Thoracic aorta (tissue), 2 donors: ENCODE measurements at regions not wholly inside any gene's neighbourhood (a gene's known extent, or its start where the extent isn't known, plus 50 kb on each side); places are given as distances from the start of the nearest gene placed in this dataset.
"Not testable (repeated sequence)": the region's sequence is repeated elsewhere in the genome, so short reads cannot be mapped to it uniquely, and the experiment has no call there.

Experiments
- ATAC-seq: fragments of 150-250 bp; one replicate; pipeline ENCODE4 v1.8.0; 2017; ENCODE audit warnings: low read depth; ENCODE audit not compliant: insufficient number of reproducible peaks, low FRiP score
- DNase-seq: peaks from one replicate; pipeline ENCODE4 v3.0.0-alpha.2; 2020; ENCODE audit warnings: low spot score
- H3K27ac ChIP-seq, 2 donors: fragments of 200-600 bp; sonication (generic); 1 replicate in 1 of 2; 2 replicates in 1 of 2; pipeline ENCODE4 v1.5.1; 2016; ENCODE audit warnings: mild to moderate bottlenecking in 2 of 2, moderate library complexity in 2 of 2
- H3K27me3 ChIP-seq: fragments of 200-600 bp; sonication (generic); replicated peaks from 2 replicates; pipeline ENCODE4 v1.6.0; 2016; ENCODE audit warnings: mild to moderate bottlenecking; ENCODE audit not compliant: insufficient read depth
- H3K36me3 ChIP-seq: fragments of 200-600 bp; sonication (generic); one replicate; pipeline ENCODE4 v1.5.1; 2016
- H3K4me1 ChIP-seq, 2 donors: fragments of 200-600 bp; sonication (generic); 1 replicate in 1 of 2; 2 replicates in 1 of 2; pipeline versions ENCODE4 v1.5.1 to v1.6.0; 2016; ENCODE audit warnings: low read depth in 2 of 2, mild to moderate bottlenecking in 1 of 2; ENCODE audit not compliant: control insufficient read depth in 1 of 2
- H3K4me3 ChIP-seq: fragments of 200-600 bp; sonication (generic); 2 replicates; pipeline ENCODE4 v1.5.1; 2016; ENCODE audit warnings: mild to moderate bottlenecking
- H3K9me3 ChIP-seq: fragments of 200-600 bp; sonication (generic); 2 replicates; pipeline ENCODE4 v1.5.1; 2016
- CTCF ChIP-seq: fragments of 200-600 bp; sonication (generic); IDR thresholded peaks from one replicate; pipeline ENCODE4 v1.5.1; 2019; ENCODE audit warnings: antibody characterized with exemption

GRCh38 chr6:57813271-57814075, 496.0 kb downstream of the PRIM2 start:
- H3K4me1 ChIP-seq, H3K9me3 ChIP-seq, H3K4me3 ChIP-seq, ATAC-seq, H3K27me3 ChIP-seq, DNase-seq, H3K36me3 ChIP-seq, H3K27ac ChIP-seq: not testable (repeated sequence)

GRCh38 chr6:57815826-57816225, 498.4 kb downstream of the PRIM2 start:
- not testable (repeated sequence) for H3K27me3 ChIP-seq, H3K4me3 ChIP-seq, ATAC-seq, H3K36me3 ChIP-seq, H3K4me1 ChIP-seq, DNase-seq, H3K9me3 ChIP-seq, H3K27ac ChIP-seq

- DNase-seq, H3K27ac ChIP-seq, H3K4me3 ChIP-seq, H3K9me3 ChIP-seq, H3K36me3 ChIP-seq, H3K4me1 ChIP-seq, ATAC-seq, H3K27me3 ChIP-seq: not testable (repeated sequence)
Observed at GRCh38 chr6:57821325-57821724, 503.9 kb downstream of the PRIM2 start.

GRCh38 chr6:57822448-57822847, 505.0 kb downstream of the PRIM2 start:
- DNase-seq, result not testable (repeated sequence)

GRCh38 chr6:57822896-57823358, 505.5 kb downstream of the PRIM2 start:
- H3K27me3 ChIP-seq, result no peaks in the 10 kb centered on the region
- ATAC-seq, result no peak
- H3K4me1 ChIP-seq, result no peaks in the 10 kb centered on the region
- H3K4me3 ChIP-seq, result no peak overlapping the region
- no peaks in the 10 kb centered on the region for H3K36me3 ChIP-seq
- DNase-seq, result no peak
- no peaks in the 10 kb centered on the region for H3K9me3 ChIP-seq
- TF ChIP-seq CTCF, result no peak
- no peak overlapping the region for H3K27ac ChIP-seq

More at GRCh38 chr6:57822448-57822847, 505.0 kb downstream of the PRIM2 start:
- not testable (repeated sequence) for ATAC-seq, H3K27ac ChIP-seq, H3K36me3 ChIP-seq, H3K27me3 ChIP-seq, H3K9me3 ChIP-seq, H3K4me1 ChIP-seq
- H3K4me3 ChIP-seq, result peak overlapping the region; percentile 16

GRCh38 chr6:57837622-57838209, 520.3 kb downstream of the PRIM2 start:
- H3K36me3 ChIP-seq, H3K27ac ChIP-seq, DNase-seq, H3K9me3 ChIP-seq, ATAC-seq, H3K4me3 ChIP-seq, H3K4me1 ChIP-seq, H3K27me3 ChIP-seq: not testable (repeated sequence)

GRCh38 chr6:57841551-57841950, 524.1 kb downstream of the PRIM2 start:
- not testable (repeated sequence) for H3K27ac ChIP-seq, H3K36me3 ChIP-seq, H3K9me3 ChIP-seq, ATAC-seq, DNase-seq, H3K4me1 ChIP-seq, H3K27me3 ChIP-seq, H3K4me3 ChIP-seq

- not testable (repeated sequence) for H3K4me3 ChIP-seq, H3K4me1 ChIP-seq, H3K36me3 ChIP-seq, ATAC-seq, H3K9me3 ChIP-seq, H3K27me3 ChIP-seq, H3K27ac ChIP-seq, DNase-seq
Observed at GRCh38 chr6:57853745-57854407, 536.4 kb downstream of the PRIM2 start.

- not testable (repeated sequence) for DNase-seq, ATAC-seq
Observed at GRCh38 chr6:57860481-57861315, 543.3 kb downstream of the PRIM2 start.

GRCh38 chr6:57870083-57870482, 552.7 kb downstream of the PRIM2 start:
- H3K4me3 ChIP-seq, H3K4me1 ChIP-seq, H3K36me3 ChIP-seq, H3K9me3 ChIP-seq, H3K27ac ChIP-seq, H3K27me3 ChIP-seq, ATAC-seq, DNase-seq: not testable (repeated sequence)

More at GRCh38 chr6:57860481-57861315, 543.3 kb downstream of the PRIM2 start:
- H3K4me3 ChIP-seq, H3K27me3 ChIP-seq, H3K36me3 ChIP-seq, H3K4me1 ChIP-seq, H3K9me3 ChIP-seq, H3K27ac ChIP-seq: not testable (repeated sequence)

- H3K4me1 ChIP-seq, ATAC-seq, H3K36me3 ChIP-seq, DNase-seq, H3K9me3 ChIP-seq, H3K27me3 ChIP-seq, H3K4me3 ChIP-seq, H3K27ac ChIP-seq: not testable (repeated sequence)
Observed at GRCh38 chr6:57873424-57873823, 556.0 kb downstream of the PRIM2 start.
